OCI-LY1 (cell line): ENCODE measurements at regions not wholly inside any gene's neighbourhood (a gene's known extent, or its start where the extent isn't known, plus 50 kb on each side); places are given as distances from the start of the nearest gene placed in this dataset.

ENCODE experiments used
- H2AFZ ChIP-seq: fragments of 200-600 bp; sonication (generic), shearing (Covaris generic); 2 replicates; pipeline ENCODE4 v1.6.0; 2014; ENCODE audit warnings: antibody characterized with exemption, mild to moderate bottlenecking, low read length
- H3F3A ChIP-seq: fragments of 200-600 bp; sonication (generic), shearing (Covaris generic); 2 replicates; pipeline ENCODE4 v1.6.0; 2014; ENCODE audit warnings: mild to moderate bottlenecking, antibody characterized with exemption, low read length, moderate library complexity; ENCODE audit not compliant: insufficient read depth
- H3K27ac ChIP-seq: fragments of 200-600 bp; sonication (generic); 2 replicates; pipeline ENCODE4 v1.5.1; 2014; ENCODE audit warnings: low read length, mixed run types, mild to moderate bottlenecking, low read depth; ENCODE audit not compliant: poor library complexity, severe bottlenecking
- H3K27me3 ChIP-seq: fragments of 200-600 bp; sonication (generic); 2 replicates; pipeline ENCODE4 v1.6.0; 2014; ENCODE audit warnings: antibody characterized with exemption, mild to moderate bottlenecking, low read length, moderate library complexity; ENCODE audit not compliant: insufficient read depth
- H3K36me3 ChIP-seq: fragments of 200-600 bp; sonication (generic); 2 replicates; pipeline ENCODE4 v1.6.1; 2014; ENCODE audit warnings: mild to moderate bottlenecking, antibody characterized with exemption, low read length, moderate library complexity, mixed read lengths; ENCODE audit not compliant: insufficient read depth
- H3K4me1 ChIP-seq: fragments of 200-600 bp; sonication (generic); 2 replicates; pipeline ENCODE4 v1.5.1; 2014; ENCODE audit warnings: mild to moderate bottlenecking, low read length, moderate library complexity; ENCODE audit not compliant: insufficient read depth, severe bottlenecking
- H3K4me2 ChIP-seq: fragments of 200-600 bp; sonication (generic), shearing (Covaris generic); 2 replicates; pipeline ENCODE4 v1.6.1; 2014; ENCODE audit warnings: low read length
- H3K4me3 ChIP-seq: fragments of 200-600 bp; sonication (generic); 2 replicates; pipeline ENCODE4 v1.5.1; 2014; ENCODE audit warnings: low read length, low read depth, mild to moderate bottlenecking, mixed read lengths; ENCODE audit not compliant: poor library complexity, severe bottlenecking
- H3K79me2 ChIP-seq: fragments of 200-600 bp; shearing (Covaris generic); 2 replicates; pipeline ENCODE4 v1.6.1; 2016; ENCODE audit warnings: mixed run types, low read length, mixed read lengths; ENCODE audit not compliant: insufficient read depth
- H3K9ac ChIP-seq: fragments of 200-600 bp; sonication (generic), shearing (Covaris generic); 2 replicates; pipeline ENCODE4 v1.6.1; 2014; ENCODE audit warnings: mild to moderate bottlenecking, low read length, mixed read lengths
- H3K9me2 ChIP-seq: fragments of 200-600 bp; sonication (generic), shearing (Covaris generic); 2 replicates; pipeline ENCODE4 v1.6.1; 2014; ENCODE audit warnings: low read depth, mild to moderate bottlenecking, low read length, mixed read lengths
- H3K9me3 ChIP-seq: fragments of 200-600 bp; shearing (Covaris generic); 2 replicates; pipeline ENCODE4 v1.6.1; 2014; ENCODE audit warnings: low read length, mixed read lengths
- H4K20me1 ChIP-seq: fragments of 200-600 bp; sonication (generic), shearing (Covaris generic); 2 replicates; pipeline ENCODE4 v1.6.0; 2016; ENCODE audit warnings: mild to moderate bottlenecking, low read length; ENCODE audit not compliant: insufficient read depth
- CTCF ChIP-seq: fragments of 200-600 bp; sonication (generic), shearing (Covaris generic); IDR thresholded peaks from 2 replicates; pipeline ENCODE4 v1.5.1; 2017; ENCODE audit warnings: mild to moderate bottlenecking, antibody characterized with exemption, low read length, moderate library complexity, mixed read lengths
- EZH2 ChIP-seq: fragments of 200-600 bp; sonication (generic), shearing (Covaris generic); IDR thresholded peaks from 2 replicates; pipeline ENCODE4 v1.8.0; 2017; ENCODE audit warnings: borderline replicate concordance, mixed run types, mild to moderate bottlenecking, antibody characterized with exemption, low read length, moderate library complexity, mixed read lengths

GRCh38 chr15:77786181-77786890, 153.6 kb upstream of the LINGO1 start:
- TF ChIP-seq CTCF (no peak), EZH2 (no peak)
- H3K4me2 ChIP-seq, result no peak overlapping the region
- H3K27ac ChIP-seq, result no peak overlapping the region
- no peaks in the 10 kb centered on the region for H4K20me1 ChIP-seq
- no peaks in the 10 kb centered on the region for H3K36me3 ChIP-seq
- 0 out of 2 replicates have a peak, but pooled peaks cover 4% of the 10 kb centered on the region for H3K27me3 ChIP-seq
- H3K9me3 ChIP-seq, result no peaks in the 10 kb centered on the region
- H3K79me2 ChIP-seq, result no peaks in the 10 kb centered on the region
- H3K9me2 ChIP-seq, result no peaks in the 10 kb centered on the region
- no peaks in the 10 kb centered on the region for H3K4me1 ChIP-seq
- no peak overlapping the region for H3K4me3 ChIP-seq
- no peak overlapping the region for H2AFZ ChIP-seq
- H3K9ac ChIP-seq, result no peak overlapping the region
- H3F3A ChIP-seq, result no peaks in the 10 kb centered on the region

- no peak overlapping the region for H3K4me3 ChIP-seq
- H3K9me3 ChIP-seq, result no peaks in the 10 kb centered on the region
- no peak overlapping the region for H2AFZ ChIP-seq
- H3K9ac ChIP-seq, result no peak overlapping the region
- no peak overlapping the region for H3K4me2 ChIP-seq
- H3K4me1 ChIP-seq, result no peaks in the 10 kb centered on the region
- H3K36me3 ChIP-seq, result no peaks in the 10 kb centered on the region
- H3F3A ChIP-seq, result no peaks in the 10 kb centered on the region
- no peaks in the 10 kb centered on the region for H4K20me1 ChIP-seq
- TF ChIP-seq CTCF, result peak; percentile 64
- TF ChIP-seq EZH2, result no peak
- H3K79me2 ChIP-seq, result no peaks in the 10 kb centered on the region
- H3K27ac ChIP-seq, result no peak overlapping the region
- no peaks in the 10 kb centered on the region for H3K9me2 ChIP-seq
- H3K27me3 ChIP-seq, result no peaks in the 10 kb centered on the region
These were observed 151.9 kb upstream of the LINGO1 start for GRCh38 chr15:77784361-77785292.

- Histone ChIP-seq H3K9me2 (no peaks in the 10 kb centered on the region), H3K27ac (no peak overlapping the region), H3K9ac (no peak overlapping the region), H3K4me1 (no peaks in the 10 kb centered on the region), H3K9me3 (no peaks in the 10 kb centered on the region), H3F3A (no peaks in the 10 kb centered on the region), H3K36me3 (no peaks in the 10 kb centered on the region), H3K4me2 (no peak overlapping the region), H3K79me2 (no peaks in the 10 kb centered on the region), H3K4me3 (no peak overlapping the region), H2AFZ (no peak overlapping the region), H4K20me1 (no peaks in the 10 kb centered on the region), H3K27me3 (no peaks in the 10 kb centered on the region)
- TF ChIP-seq CTCF (no peak), EZH2 (no peak)
These were observed 150.9 kb upstream of the LINGO1 start for GRCh38 chr15:77783636-77784035.
